GM18867 (cell line): ENCODE measurements at regions not wholly inside any gene's neighbourhood (a gene's known extent, or its start where the extent isn't known, plus 50 kb on each side); places are given as distances from the start of the nearest gene placed in this dataset.

Experiments used
- ATAC-seq: cut with Tn5 transposase; IDR thresholded peaks from one replicate; pipeline ENCODE4 v1.9.1; 2021; ENCODE audit warnings: mild to moderate bottlenecking, moderate library complexity; ENCODE audit not compliant: unreplicated experiment

- ATAC-seq, result no peak
Observed at GRCh38 chr12:115064296-115064695, 380.3 kb upstream of the TBX3 start.

- ATAC-seq, result no peak
Observed at GRCh38 chr12:115062741-115063140, 378.8 kb upstream of the TBX3 start.

- no peak for ATAC-seq
Observed at GRCh38 chr12:115060477-115061168, 376.6 kb upstream of the TBX3 start.

GRCh38 chr12:115057445-115057844 is 373.5 kb upstream of the TBX3 start:
- ATAC-seq, result no peak

GRCh38 chr12:115051378-115051777 is 367.4 kb upstream of the TBX3 start:
- ATAC-seq, result no peak

- ATAC-seq, result no peak
Observed at GRCh38 chr12:115049614-115050013, 365.6 kb upstream of the TBX3 start.

- no peak for ATAC-seq
Observed at GRCh38 chr12:115046805-115047204, 362.8 kb upstream of the TBX3 start.

- ATAC-seq, result no peak
Observed at GRCh38 chr12:115044073-115044472, 360.1 kb upstream of the TBX3 start.

- ATAC-seq, result no peak
Observed at GRCh38 chr12:115043079-115043478, 359.1 kb upstream of the TBX3 start.

GRCh38 chr12:115042341-115042740 is 358.4 kb upstream of the TBX3 start:
- no peak for ATAC-seq

- no peak for ATAC-seq
Observed at GRCh38 chr12:115037830-115038229, 353.9 kb upstream of the TBX3 start.

GRCh38 chr12:115035535-115036107 is 351.6 kb upstream of the TBX3 start:
- no peak for ATAC-seq

- no peak for ATAC-seq
Observed at GRCh38 chr12:115032521-115032920, 348.5 kb upstream of the TBX3 start.

- no peak for ATAC-seq
Observed at GRCh38 chr12:115030017-115030416, 346.0 kb upstream of the TBX3 start.

- ATAC-seq, result no peak
Observed at GRCh38 chr12:115024531-115024930, 340.6 kb upstream of the TBX3 start.

- ATAC-seq, result no peak
Observed at GRCh38 chr12:115023279-115024265, 339.6 kb upstream of the TBX3 start.

GRCh38 chr12:115020091-115020490 is 336.1 kb upstream of the TBX3 start:
- ATAC-seq, result no peak

- ATAC-seq, result no peak
Observed at GRCh38 chr12:115017346-115017745, 333.4 kb upstream of the TBX3 start.

- ATAC-seq, result no peak
Observed at GRCh38 chr12:115013236-115013981, 329.4 kb upstream of the TBX3 start.

GRCh38 chr12:115012861-115013235 is 328.9 kb upstream of the TBX3 start:
- no peak for ATAC-seq

- ATAC-seq, result no peak
Observed at GRCh38 chr12:115011703-115012102, 327.7 kb upstream of the TBX3 start.
